ENCODE measurements at regions not wholly inside any gene's neighbourhood (a gene's known extent, or its start where the extent isn't known, plus 50 kb on each side); places are given as distances from the start of the nearest gene placed in this dataset.

DNA sequence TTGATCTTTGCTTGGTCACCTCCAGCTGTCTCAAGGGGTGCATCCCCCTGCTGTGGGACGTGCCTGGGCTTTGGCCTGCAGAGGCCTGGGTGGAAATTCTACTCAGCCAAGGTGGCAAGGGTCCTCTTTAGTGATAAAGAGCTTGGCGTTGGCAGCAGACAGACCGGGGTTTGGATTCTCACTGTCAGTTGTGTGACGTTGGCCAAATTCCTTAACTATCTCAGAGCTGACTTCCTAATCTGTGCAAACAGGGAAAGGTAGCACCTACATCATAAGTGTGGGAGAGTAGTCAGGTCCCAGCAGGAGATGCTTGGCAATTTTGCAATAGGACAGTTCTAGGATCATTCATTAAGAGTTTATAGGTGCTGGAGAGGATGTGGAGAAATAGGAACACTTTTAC is 154.3 kb upstream of the GSC start:
- DNase-seq (ENCODE audit: low read depth): no peak

DNA sequence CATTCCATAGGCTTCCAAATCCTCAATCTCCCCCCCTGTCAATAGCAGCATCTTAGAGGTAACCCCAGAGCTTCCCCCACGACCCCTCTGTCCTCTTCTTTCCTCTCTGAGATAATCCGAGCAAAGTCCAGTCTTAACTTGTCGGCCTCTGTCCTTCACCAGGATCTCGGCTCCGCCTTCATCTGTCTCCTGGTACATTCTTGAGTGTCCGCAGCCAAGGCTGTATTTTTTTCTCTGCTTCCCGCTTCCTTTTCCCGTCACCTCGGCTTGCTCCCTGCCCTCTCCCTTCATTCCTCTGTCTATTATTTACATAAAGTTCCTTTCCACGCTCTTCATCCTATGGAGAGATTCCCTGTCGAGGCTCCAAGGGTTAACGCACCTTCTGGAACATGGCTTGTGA is 153.9 kb upstream of the GSC start:
- no peak for DNase-seq (ENCODE audit: low read depth)

DNA sequence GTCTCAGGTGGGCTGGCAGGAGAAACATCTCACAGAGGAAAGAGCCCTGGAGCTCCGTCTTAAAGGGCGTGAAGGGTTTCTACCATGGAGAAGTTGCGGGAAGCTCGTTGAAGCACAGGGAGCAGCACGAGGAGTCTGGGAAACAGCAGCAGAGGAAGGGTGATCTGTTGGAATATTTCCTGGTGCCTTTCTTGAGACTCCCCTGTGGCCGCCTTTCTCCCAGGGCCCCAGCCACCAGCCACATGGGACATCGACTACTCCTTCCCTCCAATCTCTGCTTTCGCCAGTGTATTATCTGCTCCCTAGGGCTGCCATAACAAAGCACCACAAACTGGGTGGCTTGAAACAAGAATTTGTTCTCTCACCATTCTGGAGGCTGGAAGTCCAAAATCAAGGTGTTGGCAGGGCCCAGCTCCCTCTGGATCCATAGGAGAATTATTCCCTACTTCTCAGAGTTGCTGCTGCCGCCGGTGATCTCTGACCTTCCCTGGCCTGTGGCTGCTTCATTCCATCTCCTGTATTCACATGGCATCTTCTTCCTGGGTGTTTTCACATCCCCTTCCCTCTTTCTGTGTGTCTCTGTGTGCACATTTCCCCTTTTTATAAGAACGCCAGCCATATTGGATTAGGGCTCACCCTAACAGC is 152.8 kb upstream of the GSC start:
- DNase-seq (ENCODE audit: low read depth): no peak

DNA sequence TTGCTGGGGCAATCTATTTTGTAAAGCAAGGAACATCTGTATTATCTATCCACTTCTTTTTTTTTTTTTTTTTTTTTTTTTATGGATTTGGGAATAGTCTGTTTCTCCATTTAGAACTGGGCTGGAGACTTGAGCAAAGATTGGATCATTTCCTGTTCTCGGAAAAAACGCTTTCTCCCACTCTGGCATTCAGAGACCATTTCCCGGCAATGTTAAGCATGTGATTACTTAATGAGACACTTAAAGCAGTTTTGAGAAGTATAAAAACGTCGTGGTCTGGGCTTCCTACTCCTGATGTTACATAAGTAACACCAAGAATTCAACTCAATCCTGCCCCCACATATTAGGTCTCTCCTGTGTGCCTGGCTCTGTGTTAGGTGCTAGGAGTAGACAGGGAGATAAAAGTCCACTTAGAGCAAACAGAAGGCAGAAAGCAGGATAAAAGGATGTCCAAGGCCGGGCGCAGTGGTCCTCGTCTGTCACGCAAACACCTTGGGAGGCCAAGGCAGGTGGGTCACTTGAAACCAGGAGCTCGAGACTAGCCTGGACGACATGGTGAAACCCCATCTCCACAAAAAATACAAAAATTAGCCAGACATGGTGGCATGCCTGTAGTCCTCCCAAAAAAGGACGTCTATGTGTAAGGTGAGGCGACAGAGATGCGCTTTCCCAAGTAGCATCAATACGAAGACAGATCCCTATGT is 152.1 kb upstream of the GSC start:
- DNase-seq (ENCODE audit: low read depth): no peak

DNA sequence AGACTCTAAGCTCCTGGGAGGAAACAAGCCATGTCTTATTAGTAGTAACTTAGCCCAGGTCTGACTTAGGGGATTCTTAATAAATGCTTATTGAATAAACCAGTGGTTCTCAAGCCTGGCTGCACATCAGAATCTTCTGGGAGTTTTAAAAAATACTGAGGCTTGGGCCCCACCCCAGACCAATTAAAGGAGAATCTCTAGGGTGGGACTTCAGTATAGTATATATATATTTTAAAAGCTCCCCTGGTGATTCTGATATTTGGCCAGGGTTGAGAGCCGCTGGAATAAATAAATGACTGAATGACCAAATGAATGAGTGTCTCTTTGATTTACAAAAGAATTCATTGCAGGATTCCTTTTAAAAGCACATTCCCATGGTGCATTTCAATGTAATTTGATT is 151.5 kb upstream of the GSC start:
- no peak for DNase-seq (ENCODE audit: low read depth)

DNA sequence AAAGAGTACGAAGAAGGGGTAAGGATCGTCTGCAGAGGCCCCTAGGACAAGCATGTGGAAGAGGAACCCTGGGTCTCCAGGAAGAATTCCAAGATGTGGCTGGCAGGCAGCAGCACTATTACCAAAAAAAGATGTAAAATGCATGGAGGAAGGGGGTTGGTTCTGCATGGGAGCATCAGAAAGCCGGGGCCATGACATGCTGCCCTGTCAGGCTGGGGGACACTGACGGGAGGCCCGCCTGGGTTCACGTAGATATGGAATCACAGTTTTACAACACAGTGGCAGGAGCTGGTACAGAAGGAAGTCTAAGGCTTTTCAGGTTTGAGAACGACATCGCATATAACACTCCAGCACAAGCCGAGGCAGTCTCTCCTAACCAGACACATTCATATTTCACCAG is 150.0 kb upstream of the GSC start:
- DNase-seq (ENCODE audit: low read depth): no peak

DNA sequence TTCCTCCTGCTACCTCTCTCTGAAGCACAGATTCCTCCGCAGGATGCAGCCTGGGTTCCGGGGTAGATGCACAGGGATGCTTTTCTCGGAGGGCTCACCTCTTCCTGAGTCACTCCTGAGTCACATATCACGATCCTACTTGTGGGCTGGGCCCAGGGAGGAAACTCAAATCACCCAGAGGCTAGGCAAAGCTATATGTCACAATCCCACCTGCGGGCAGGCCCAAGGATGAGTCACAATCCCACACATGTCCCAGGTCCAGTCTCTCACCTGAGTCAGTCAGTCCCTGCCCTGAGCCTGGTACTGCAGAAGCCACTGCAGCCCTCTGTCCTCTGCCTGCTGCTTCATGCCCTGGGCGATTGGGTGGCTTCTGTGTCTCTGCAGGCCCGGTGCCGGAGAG is 149.0 kb upstream of the GSC start:
- DNase-seq (ENCODE audit: low read depth): peak; percentile 6

DNA sequence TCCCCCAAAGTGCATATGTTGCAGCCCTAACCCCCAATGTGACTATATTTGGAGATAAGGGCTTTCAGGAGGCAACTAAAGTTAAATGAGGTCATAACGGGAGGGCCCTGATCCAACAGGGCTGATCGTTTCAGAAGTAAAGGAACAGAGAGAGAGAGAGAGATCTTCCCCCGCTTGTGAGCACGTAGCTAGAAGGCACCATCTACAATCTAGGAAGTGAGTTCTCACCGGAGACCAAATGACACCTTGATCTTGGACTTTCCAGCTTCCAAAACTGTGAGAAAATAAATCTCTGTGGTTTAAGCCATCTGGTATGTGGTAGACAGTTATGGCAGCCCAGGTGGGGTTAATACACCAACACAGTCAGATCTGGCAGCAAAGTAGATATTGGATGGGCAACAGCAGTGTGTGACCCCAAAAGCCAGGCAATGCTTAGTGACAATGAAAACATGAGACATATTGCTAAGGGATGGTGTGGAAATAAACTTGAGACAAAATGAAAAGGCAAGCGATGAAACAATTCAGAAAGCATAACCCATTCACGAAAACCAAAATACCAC is 147.2 kb upstream of the GSC start:
- DNase-seq (ENCODE audit: low read depth): no peak

DNA sequence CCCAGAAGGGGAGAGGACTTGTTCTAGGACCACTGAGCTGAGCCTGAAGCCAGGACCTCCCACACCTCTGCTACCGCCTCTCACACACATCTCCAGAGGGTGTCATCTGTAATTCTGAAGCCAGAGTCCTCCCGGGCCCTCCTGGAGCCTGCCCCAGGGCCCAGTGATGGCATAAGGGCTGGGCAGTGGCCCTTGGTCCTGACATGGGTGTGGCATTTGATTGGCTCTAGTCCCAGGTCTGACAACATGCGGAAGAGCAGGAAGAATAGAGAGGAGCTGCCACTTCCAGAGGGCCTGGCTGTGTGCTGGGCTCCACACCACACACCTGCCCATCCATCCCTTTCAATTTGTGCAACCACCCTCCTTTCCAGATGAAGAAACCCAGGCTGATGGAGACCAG is 144.3 kb upstream of the GSC start:
- no peak for DNase-seq (ENCODE audit: low read depth)

DNA sequence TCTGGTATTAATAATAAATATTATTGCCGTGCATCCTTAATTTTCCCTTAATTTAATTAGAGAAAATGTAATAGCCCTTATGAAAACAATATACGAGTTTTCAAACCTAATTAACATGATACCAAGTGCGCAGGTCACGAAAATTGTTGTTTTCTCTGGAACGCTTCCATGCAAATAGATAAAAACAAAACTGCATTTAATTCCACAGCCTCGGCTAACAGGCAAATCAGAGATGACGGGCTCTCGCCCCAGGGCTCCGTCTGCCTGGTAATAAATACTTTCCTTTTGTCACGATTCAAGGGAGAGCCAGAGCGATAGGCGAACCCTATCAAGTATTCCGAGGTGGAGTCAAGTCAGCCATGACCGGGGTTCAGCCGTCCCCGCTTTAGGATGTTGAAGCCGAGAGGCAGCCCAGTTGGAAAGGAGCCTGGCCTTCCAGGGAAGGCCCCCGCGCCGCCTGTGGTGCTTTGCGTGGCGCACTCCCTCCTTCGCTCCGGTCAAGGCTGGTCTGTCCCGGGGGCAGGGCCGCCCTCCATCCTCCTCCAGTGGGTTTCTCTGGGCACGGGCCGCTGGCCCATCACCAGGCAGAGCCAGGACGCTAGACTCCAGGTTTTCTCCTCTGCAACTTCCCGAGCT is 137.8 kb upstream of the GSC start:
- DNase-seq (ENCODE audit: low read depth): peak; percentile 25

DNA sequence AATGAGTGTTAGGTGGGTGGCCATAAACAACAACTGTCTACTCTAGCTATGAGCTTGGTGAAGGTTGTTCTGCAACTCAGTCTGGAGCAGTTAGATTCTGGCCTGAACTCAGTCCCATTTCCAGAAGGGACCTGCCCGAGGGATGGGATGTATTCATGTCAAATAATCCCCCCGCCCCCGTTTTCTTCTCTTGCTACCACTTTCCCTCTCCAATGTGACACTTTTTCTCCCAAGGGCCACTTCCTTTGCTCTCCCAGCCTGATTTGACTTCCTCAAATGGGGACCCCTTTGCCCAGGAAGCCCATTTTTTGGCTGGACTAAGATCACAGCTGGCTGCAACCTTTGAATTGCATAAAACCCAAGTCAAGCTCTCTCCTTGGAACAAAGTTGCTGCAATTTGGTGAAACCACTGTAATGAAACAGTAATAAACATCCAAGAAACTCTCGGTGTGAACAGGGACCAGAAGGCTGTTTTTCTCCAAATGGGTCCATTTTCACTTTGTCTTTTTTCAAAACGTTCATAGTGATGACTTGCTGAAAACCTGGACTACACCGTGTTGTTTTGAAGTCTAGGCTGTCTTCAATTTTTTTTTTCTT is 137.2 kb upstream of the GSC start:
- no peak for DNase-seq (ENCODE audit: low read depth)

DNA sequence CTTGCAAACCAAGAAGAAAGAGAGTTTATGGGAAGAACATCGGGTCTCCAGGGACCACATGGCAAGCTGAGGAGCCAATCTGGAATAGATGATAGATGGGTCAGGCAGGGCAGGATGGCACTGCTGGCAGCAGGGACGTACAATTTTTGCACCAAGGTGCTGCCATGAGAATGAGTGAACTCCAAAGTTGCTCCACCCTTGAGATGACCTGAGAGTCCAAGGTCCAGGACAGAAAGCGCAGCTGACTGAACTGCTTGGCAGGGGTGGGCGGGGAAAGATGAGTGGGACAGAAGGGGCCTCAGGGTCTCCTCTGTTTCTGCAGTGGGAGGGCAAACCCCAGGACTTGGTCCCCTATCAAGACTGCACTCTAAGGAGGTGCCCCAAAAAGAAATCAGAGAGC is 136.7 kb upstream of the GSC start:
- DNase-seq (ENCODE audit: low read depth): no peak

DNA sequence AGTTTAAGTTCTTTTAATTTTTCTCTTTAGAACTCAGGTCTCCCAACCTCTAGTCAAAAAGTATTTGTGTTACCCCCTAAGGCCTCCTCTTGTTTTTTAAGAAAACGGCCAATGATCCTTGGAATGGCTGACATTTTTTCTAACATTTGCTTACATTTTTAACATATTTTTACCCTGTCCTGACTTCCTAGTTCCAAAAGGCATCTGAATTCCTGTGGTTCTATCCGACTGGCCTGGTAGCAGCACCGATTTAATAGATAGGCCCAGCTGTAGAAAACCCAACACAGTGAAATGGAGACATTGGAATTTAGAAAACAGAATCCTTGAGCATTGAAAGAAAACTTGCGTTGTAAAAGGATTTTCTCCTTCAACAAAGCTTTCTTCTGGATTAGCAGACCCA is 134.7 kb upstream of the GSC start:
- peak; percentile 3 for DNase-seq (ENCODE audit: low read depth)

DNA sequence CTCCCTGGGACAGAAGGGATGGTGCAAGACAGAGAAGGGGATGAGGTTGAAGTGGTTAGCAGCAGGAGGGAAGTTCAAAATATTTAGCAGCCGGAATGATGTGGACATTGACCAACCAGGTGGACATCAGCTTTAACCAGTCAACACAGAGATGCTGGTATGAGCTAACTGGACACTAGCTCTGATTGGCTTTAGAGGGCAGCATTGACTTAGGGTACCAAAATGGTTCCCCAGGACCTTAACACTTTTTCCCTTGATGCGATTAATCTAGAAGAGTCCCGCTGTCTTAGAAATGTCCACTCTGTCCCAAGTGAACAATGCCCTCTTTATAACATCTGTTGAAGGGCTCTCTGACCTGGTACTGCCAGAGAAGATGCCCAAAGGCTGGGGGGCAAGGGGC is 134.0 kb upstream of the GSC start:
- DNase-seq (ENCODE audit: low read depth): no peak

DNA sequence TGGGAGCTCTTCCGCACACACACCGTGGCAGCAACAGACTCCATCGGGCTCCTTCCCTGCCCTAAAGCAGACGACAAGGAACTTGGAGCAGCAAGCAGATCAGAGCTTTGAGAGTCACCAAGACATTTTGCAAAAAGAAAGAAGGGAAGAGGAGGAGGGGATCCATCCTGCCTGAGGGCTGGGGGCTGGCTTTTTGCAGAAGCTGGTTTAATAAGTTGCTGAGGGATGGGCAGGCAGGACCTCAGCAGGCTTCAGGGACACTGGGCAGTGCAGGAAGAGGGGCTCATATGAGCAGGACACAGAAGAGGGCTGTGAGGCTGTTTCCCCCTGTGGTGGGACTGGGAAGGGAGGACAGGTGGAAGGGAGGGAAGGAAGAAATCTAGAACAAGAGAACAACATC is 133.4 kb upstream of the GSC start:
- DNase-seq (ENCODE audit: low read depth): no peak

DNA sequence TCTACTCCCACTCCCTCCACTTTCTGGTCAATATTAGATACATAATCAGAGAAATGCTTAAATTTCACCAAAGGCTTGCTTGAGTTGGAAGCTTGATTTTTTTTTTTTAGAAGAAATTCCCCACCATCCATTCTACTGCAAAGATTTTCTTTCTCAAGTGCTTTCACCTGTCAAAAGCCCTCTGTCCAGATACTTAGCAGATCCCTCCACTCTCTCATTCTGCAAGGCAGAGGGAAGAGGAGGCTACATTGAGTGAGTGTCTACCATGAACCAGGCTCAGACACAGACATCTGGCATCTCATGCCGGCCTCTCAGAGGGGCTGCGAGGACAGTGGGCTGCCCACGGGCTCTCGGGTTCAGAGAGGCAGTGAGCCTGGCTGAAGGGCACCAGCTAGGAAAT is 127.6 kb upstream of the GSC start:
- DNase-seq (ENCODE audit: low read depth): no peak

DNA sequence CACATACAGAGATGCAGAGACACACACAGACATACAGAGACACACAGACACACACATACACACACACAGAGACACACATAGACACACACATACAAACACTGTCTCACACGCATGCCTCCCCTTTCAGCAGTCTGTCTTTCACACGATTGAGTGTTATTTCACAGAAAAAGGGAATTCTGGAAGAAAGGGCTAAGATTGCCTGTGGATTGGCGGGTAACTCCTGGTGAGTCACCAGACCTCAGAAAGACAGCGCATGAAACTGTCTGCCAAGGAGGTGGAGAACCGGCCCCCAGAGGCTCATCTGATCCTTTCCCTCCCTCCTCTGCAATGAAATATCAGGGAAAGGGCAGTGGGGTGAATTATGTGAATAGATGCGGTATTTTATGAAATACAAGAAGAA is 127.2 kb upstream of the GSC start:
- peak; percentile 23 for DNase-seq (ENCODE audit: low read depth)

DNA sequence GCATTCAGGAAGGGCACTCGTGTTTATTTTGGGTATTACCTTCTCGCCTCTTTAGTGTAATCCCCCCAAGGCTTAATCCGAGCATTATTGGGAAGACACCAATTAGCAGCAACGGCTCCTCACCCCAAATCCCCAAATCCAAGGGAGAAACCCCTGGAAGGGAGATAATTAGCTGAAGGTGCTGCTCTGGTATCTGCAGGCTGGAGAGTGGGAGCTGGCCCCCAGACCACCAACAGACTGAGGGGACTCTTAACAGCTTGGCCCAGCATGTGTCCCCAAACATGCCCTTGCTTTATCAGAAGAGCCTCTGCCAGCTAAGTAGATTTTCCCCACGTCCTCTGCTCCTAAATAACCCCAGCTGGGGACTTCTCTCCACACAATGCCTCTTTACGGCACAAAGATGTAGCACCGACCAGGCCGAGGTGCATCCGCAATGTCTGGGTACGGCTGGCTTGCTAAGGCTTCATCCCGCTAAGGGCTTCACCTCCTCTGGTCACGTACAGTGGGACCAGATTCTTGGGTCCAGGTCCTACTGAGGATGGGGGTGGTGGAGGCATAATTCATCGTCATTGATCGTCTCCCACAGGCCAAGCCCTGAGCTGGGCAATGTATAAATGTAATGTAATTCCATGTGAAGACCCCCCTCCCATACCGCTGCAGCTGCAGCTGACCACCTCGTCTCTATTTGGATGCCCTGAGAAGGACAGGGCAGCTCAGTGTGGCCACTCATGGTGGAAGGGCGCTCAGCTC is 123.7 kb upstream of the GSC start:
- no peak for DNase-seq (ENCODE audit: low read depth)

DNA sequence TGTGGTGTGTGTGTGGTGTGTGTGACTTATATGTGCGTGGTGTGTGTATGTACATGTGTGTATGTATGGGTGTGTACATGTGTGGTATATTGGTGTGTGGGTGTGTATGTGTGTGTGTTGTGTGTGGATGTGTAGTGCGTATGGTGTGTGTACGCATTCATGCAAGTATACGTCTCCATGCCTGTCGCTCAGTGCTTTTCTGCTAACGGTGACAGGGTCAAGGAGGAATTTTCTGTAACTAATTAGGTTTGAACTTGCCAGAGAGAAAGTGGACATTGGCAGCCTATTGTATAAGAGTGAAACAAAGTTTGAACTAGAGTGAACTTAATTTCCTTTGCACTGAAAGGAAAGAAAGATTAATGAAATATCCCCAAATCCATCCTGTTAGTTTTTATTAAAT is 120.9 kb upstream of the GSC start:
- DNase-seq (ENCODE audit: low read depth): no peak

DNA sequence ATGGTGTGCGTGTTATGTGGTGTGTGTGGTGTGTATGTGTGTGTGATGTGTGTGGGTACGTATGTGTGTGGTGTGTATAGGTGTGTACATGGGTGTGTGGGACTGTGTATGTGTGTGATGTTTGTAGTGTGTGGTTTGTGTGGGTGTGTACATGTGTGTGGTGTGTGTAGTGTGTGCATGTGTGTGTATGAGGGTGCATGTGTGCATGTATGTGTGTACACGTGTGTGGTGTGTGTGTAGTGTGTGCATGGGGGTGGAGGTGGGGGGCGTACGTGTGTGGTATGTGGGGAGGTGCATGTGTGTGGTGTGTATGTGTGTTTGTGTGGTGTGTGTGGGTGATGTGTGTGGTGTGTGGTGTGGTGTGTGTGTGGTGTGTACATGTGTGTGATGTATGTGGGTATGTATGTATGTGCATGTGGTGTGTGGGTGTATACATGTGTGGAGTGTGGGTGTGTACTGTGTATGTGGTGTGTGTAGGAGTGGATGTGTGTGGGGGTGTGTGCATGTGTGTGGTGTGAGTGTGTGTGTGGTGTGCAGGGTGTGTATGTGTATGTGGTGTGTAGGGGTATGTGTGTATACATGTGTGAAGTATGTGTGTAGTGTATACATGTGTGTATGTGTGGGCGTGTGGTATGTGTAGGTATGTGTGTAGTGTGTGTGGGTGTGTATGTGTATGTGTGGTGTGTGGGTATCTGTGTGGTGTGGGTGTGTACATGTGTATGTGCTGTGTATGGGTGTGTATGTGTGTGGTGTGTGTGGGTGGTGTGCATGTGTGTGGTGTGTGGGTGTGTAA is 119.8 kb upstream of the GSC start:
- no peak for DNase-seq (ENCODE audit: low read depth)

DNA sequence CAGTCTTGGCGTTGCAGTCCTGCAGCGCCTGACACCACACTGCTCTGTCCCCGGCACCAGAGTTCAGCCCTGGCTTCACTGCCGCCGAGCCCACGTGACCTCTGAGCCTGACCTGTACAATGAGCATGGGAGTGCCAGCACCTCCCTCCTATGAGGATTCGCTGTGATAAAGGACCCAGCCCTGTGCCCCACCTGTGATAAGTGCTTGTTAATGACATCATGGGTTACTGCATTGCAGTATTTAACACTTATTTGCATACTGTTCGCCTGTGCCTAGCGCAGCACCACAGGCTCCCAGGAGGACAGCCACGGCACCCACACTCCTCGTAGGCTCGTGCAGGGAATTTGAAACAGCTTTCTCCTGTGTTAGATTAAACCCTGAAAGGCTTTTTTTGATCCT is 118.2 kb upstream of the GSC start:
- DNase-seq (ENCODE audit: low read depth): no peak
